K562 (cell line): ENCODE measurements at regions not wholly inside any gene's neighbourhood (a gene's known extent, or its start where the extent isn't known, plus 50 kb on each side); places are given as distances from the start of the nearest gene placed in this dataset.

ENCODE experiments used
- ATAC-seq: fragments of 200-7000 bp; cut with Tn5 transposase; 3 replicates; pipeline ENCODE4 v1.9.1; 2020; ENCODE audit warnings: moderate library complexity
- BruUV-seq: library from RNA; stranded (reverse); fragments of 400-500 nt; replicated peaks from 2 replicates; lab custom pipeline; 2021; lab: Mats Ljungman, UMichigan
- CTCF ChIA-PET: fragments of 300-600 bp; formaldehyde crosslinking; extraction: SDS; loops from one replicate; lab custom pipeline; 2021; ENCODE audit warnings: low intra/inter-chr PET ratio; lab: Yijun Ruan, JAX
- POLR2A ChIA-PET: fragments of 300-600, 350-650 bp; sonication (Branson Sonifier 250); formaldehyde crosslinking; extraction: SDS; loops from one replicate; lab custom pipeline; 2021; ENCODE audit warnings: antibody characterized with exemption, inconsistent platforms; lab: Yijun Ruan, JAX
- DNase-seq, 4 experiments: peaks; one replicate each; pipeline versions ENCODE4 v3.0.0 to v3.0.0-alpha.2; 2011 to 2018; ENCODE audit warnings: low spot score in 3 of 4, mixed read lengths in 3 of 4; ENCODE audit errors: extremely low read depth in 1 of 4
- FAIRE-seq: peaks from 2 replicates; lab custom pipeline; 2011; peaks lifted over from hg19 to GRCh38; lab: Jason Lieb, UNC
- H2AFZ ChIP-seq: 2 replicates; pipeline ENCODE4 v1.6.0; 2011; ENCODE audit warnings: low read depth, low read length, control low read depth, inconsistent platforms
- H3K27ac ChIP-seq: fragments of 200-600 bp; 3 replicates; pipeline ENCODE4 v1.8.0; 2011; ENCODE audit warnings: low read depth, mild to moderate bottlenecking, control low read depth, inconsistent platforms, low read length, moderate library complexity, mixed read lengths; ENCODE audit errors: extremely low read depth
- H3K27me3 ChIP-seq, 2 experiments: fragments of 300-600 bp in 1 of 2; 2 replicates in 1 of 2; 3 replicates in 1 of 2; pipeline versions ENCODE4 v1.6.0 to v1.8.0; 2011; ENCODE audit warnings: inconsistent platforms in 2 of 2, low read length in 2 of 2, mild to moderate bottlenecking in 1 of 2, mixed read lengths in 1 of 2, moderate library complexity in 1 of 2; ENCODE audit not compliant: control insufficient read depth in 2 of 2, insufficient read depth in 2 of 2
- H3K36me3 ChIP-seq: fragments of 300-600 bp; 3 replicates; pipeline ENCODE4 v1.8.0; 2011; ENCODE audit warnings: mild to moderate bottlenecking, low read length, inconsistent platforms; ENCODE audit not compliant: control insufficient read depth, insufficient read depth
- H3K4me1 ChIP-seq, 2 experiments: fragments of 200-600 bp in 1 of 2; replicated peaks in 1 of 2; 2 replicates in 1 of 2; 3 replicates in 1 of 2; pipeline versions ENCODE4 v1.5.1 to v1.8.0; 2011; ENCODE audit warnings: inconsistent platforms in 2 of 2, low read length in 2 of 2, mild to moderate bottlenecking in 1 of 2, mixed read lengths in 1 of 2, moderate library complexity in 1 of 2; ENCODE audit not compliant: control insufficient read depth in 2 of 2, insufficient read depth in 2 of 2
- H3K4me2 ChIP-seq: 2 replicates; pipeline ENCODE4 v1.6.1; 2011; ENCODE audit warnings: low read length, control low read depth, inconsistent platforms, mixed read lengths; ENCODE audit not compliant: insufficient read depth
- H3K4me3 ChIP-seq: fragments of 200-600 bp; sonication (generic), shearing (Covaris generic); 2 replicates; pipeline ENCODE4 v1.5.1; 2016; ENCODE audit warnings: control low read depth, inconsistent platforms
- H3K79me2 ChIP-seq: fragments of 200-600 bp; 3 replicates; pipeline ENCODE4 v1.8.0; 2011; ENCODE audit warnings: low read length, inconsistent platforms; ENCODE audit not compliant: control insufficient read depth, insufficient read depth
- H3K9ac ChIP-seq, 2 experiments: 2 replicates each; pipeline versions ENCODE4 v1.6.0 to v1.6.1; 2011; ENCODE audit warnings: low read depth in 2 of 2, low read length in 2 of 2, control low read depth in 1 of 2, inconsistent platforms in 1 of 2, mild to moderate bottlenecking in 1 of 2, mixed read lengths in 1 of 2; ENCODE audit not compliant: insufficient read depth in 1 of 2
- H3K9me1 ChIP-seq: one replicate; pipeline ENCODE4 v1.6.0; 2011; ENCODE audit warnings: inconsistent platforms, mild to moderate bottlenecking, low read length, moderate library complexity; ENCODE audit not compliant: control insufficient read depth, insufficient read depth
- H3K9me3 ChIP-seq: replicated peaks from 2 replicates; pipeline ENCODE4 v1.5.1; 2011; ENCODE audit warnings: low read depth, low read length, inconsistent platforms; ENCODE audit not compliant: control insufficient read depth, insufficient read depth
- H4K20me1 ChIP-seq: replicated peaks from 2 replicates; pipeline ENCODE4 v1.6.1; 2011; ENCODE audit warnings: low read length, inconsistent platforms, mixed read lengths; ENCODE audit not compliant: control insufficient read depth, insufficient read depth
- ARHGAP35 ChIP-seq: fragments of 450-650 bp; IDR thresholded peaks from 2 replicates; pipeline ENCODE4 v1.6.1; 2018; ENCODE audit not compliant: partially characterized antibody
- BCOR ChIP-seq: fragments of 450-650 bp; IDR thresholded peaks from 2 replicates; pipeline ENCODE4 v1.6.1; 2016
- CTBP1 ChIP-seq: fragments of 450-650 bp; IDR thresholded peaks from 2 replicates; pipeline ENCODE4 v1.6.1; 2016; ENCODE audit warnings: borderline replicate concordance
- ETV6 ChIP-seq, 3 experiments: fragments of 150-350 bp in 1 of 3; sonication (generic) in 1 of 3; formaldehyde crosslinking in 1 of 3; IDR thresholded peaks; 2 replicates each; pipeline versions ENCODE4 v1.6.1 to v1.8.0; 2014 to 2022; ENCODE audit warnings: borderline replicate concordance in 2 of 3, low read depth in 2 of 3, antibody characterized with exemption in 1 of 3, low read length in 1 of 3, mild to moderate bottlenecking in 1 of 3, missing genetic modification reagents in 1 of 3
- NR2C2 ChIP-seq, 2 experiments: fragments of 200-800 bp in 1 of 2; sonication (Bioruptor generic) in 1 of 2; sonication (generic) in 1 of 2; formaldehyde crosslinking in 1 of 2; IDR thresholded peaks; 2 replicates each; pipeline versions ENCODE4 v1.6.1 to v1.8.0; 2016 to 2022; ENCODE audit warnings: mild to moderate bottlenecking in 1 of 2, missing compliant biosample characterization in 1 of 2, missing genetic modification characterization in 1 of 2, missing genetic modification reagents in 1 of 2
- RBM15 ChIP-seq: fragments of 200-400 bp; formaldehyde crosslinking; IDR thresholded peaks from 2 replicates; pipeline ENCODE4 v1.6.1; 2018; ENCODE audit warnings: mild to moderate bottlenecking, low read length, moderate library complexity; ENCODE audit not compliant: insufficient read depth
- RBM25 ChIP-seq: fragments of 200-400 bp; formaldehyde crosslinking; IDR thresholded peaks from 2 replicates; pipeline ENCODE4 v1.6.1; 2018; ENCODE audit warnings: low read length, low read depth, moderate library complexity; ENCODE audit not compliant: severe bottlenecking
- RERE ChIP-seq: sonication (generic); formaldehyde crosslinking; IDR thresholded peaks from 2 replicates; pipeline ENCODE4 v1.8.0; 2023; ENCODE audit warnings: missing genetic modification reagents, mild to moderate bottlenecking, borderline replicate concordance
- SMARCA4 ChIP-seq: fragments of 450-650 bp; IDR thresholded peaks from 2 replicates; pipeline ENCODE4 v1.6.1; 2016
- ZFP36 ChIP-seq: fragments of 150-350 bp; IDR thresholded peaks from 2 replicates; pipeline ENCODE4 v1.6.1; 2018; ENCODE audit warnings: low read length, low read depth; ENCODE audit not compliant: partially characterized antibody
- WGBS: fragments of 100-300 bp; shearing (Covaris generic); methylation state at CpG from one replicate; pipeline ENCODE4 v1.1.6; 2016; ENCODE audit warnings: low coverage, mixed read lengths; ENCODE audit not compliant: insufficient coverage; ENCODE audit errors: missing lambda C conversion rate; 5-methylcytosine and 5-hydroxymethylcytosine counted together
- in situ Hi-C: fragments of 300-500 bp; cut with MboI; formaldehyde crosslinking; loops from 4 replicates; pipeline ENCODE4 v1.15.0; 2018; ENCODE audit warnings: inconsistent platforms, mixed read lengths
- intact Hi-C: fragments of 100-400 bp; cut with micrococcal nuclease; formaldehyde crosslinking; loops from 2 replicates; pipeline ENCODE4 v1.14.2; 2022

DNA sequence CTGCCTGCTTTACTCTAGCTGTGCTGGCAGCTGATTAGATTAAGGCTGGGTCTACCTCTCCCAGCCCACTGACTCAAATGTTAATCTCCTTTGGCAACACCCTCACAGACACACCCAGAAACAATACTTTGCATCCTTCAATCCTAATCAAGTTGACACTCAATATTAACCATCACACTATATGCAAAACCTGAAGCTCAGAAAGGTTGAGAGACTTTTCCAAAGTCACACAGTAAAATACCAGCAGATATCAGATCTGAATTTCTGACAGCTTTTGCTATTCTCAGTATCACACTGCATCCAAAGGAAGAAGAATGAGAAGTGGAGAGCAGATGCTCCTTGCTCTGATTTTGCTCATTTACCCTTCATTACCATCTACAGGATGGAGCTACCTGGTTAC is 114.9 kb upstream of the RANBP3L start:
- ATAC-seq (no peak), DNase-seq (no peak), FAIRE-seq (no peak)
- peaks cover 0 to 15% of the 10 kb centered on the region in 2 experiments; a peak in 2 of 5 replicates for H3K4me1 ChIP-seq
- no peak overlapping the region for H3K4me2 ChIP-seq
- H3K79me2 ChIP-seq: no peaks in the 10 kb centered on the region
- H3K9me1 ChIP-seq: no peaks in the 10 kb centered on the region
- TF ChIP-seq CTBP1 (no peak), RBM25 (peak; percentile 76), BCOR (peak; percentile 64), RBM15 (no peak), ZFP36 (peak; percentile 46)
- no peaks in the 10 kb centered on the region for H3K9me3 ChIP-seq
- in situ Hi-C loops: loop anchor here (5.0 kb wide), 2 partner anchors 86 to 276 kb away; no protein-coding TSS in a partner anchor
- H3K4me3 ChIP-seq: no peak overlapping the region
- no peaks in the 10 kb centered on the region for H3K27me3 ChIP-seq
- CTCF ChIA-PET: interaction anchor here (0.9 kb wide), 1 partner anchor 90 kb away, joined by 3 read pairs; no protein-coding TSS in a partner anchor
- no peaks in the 10 kb centered on the region for H3K36me3 ChIP-seq
- H2AFZ ChIP-seq: no peak overlapping the region
- BruUV-seq: no TSS peak
- POLR2A ChIA-PET: interaction anchor here (0.5 to 1.5 kb wide), 3 partner anchors 11 to 203 kb away, joined by 3 to 4 read pairs (median 3); no protein-coding TSS in a partner anchor
- H3K9ac ChIP-seq: no peak overlapping the region
- H3K27ac ChIP-seq: no peak overlapping the region
- intact Hi-C loops: no loop called here
- no peaks in the 10 kb centered on the region for H4K20me1 ChIP-seq

GRCh38 chr5:36417221-36417620 is 115.5 kb upstream of the RANBP3L start:
- ChIA-PET CTCF (no interaction called here), POLR2A (interaction anchor here (0.5 to 1.8 kb wide), 5 partner anchors 11 to 224 kb away, joined by 3 to 5 read pairs (median 4); no protein-coding TSS in a partner anchor)
- 22% methylated on average over 3 of the region's 3 CpGs for WGBS
- ATAC-seq (peak; percentile 85), DNase-seq (peak in 2 of 4 experiments; percentile 34 to 59), FAIRE-seq (peak; percentile 64)
- Histone ChIP-seq H3K9ac (no peak overlapping the region), H3K9me3 (no peaks in the 10 kb centered on the region), H4K20me1 (no peaks in the 10 kb centered on the region), H3K79me2 (no peaks in the 10 kb centered on the region), H3K9me1 (no peaks in the 10 kb centered on the region), H3K36me3 (no peaks in the 10 kb centered on the region), H2AFZ (no peak overlapping the region; the same call in 1 of the 2 replicates), H3K27me3 (no peaks in the 10 kb centered on the region), H3K27ac (no peak overlapping the region), H3K4me3 (no peak overlapping the region), H3K4me1 (peaks cover 0 to 15% of the 10 kb centered on the region in 2 experiments; a peak in 2 of 5 replicates), H3K4me2 (no peak overlapping the region)
- in situ Hi-C loops: loop anchor here (5.0 kb wide), 2 partner anchors 85 to 275 kb away; no protein-coding TSS in a partner anchor
- intact Hi-C loops: no loop called here
- BruUV-seq: no TSS peak
- TF ChIP-seq ETV6 (IDR thresholded peaks at IDR 0.05; ENCODE audit: borderline replicate concordance in 1 of 2, low read depth in 2 of 2, low read length in 1 of 2) (no peak), ETV6 (CRISPR knock-in tag; IDR thresholded peaks at IDR 0.05; ENCODE audit: borderline replicate concordance) (no peak), SMARCA4 (no peak), RERE (no peak), ARHGAP35 (peak; percentile 3), NR2C2 (CRISPR knock-in tag; IDR thresholded peaks at IDR 0.05) (no peak), NR2C2 (tag; IDR thresholded peaks at IDR 0.05) (no peak)
